ENCODE measurements at regions not wholly inside any gene's neighbourhood (a gene's known extent, or its start where the extent isn't known, plus 50 kb on each side); places are given as distances from the start of the nearest gene placed in this dataset.

DNA sequence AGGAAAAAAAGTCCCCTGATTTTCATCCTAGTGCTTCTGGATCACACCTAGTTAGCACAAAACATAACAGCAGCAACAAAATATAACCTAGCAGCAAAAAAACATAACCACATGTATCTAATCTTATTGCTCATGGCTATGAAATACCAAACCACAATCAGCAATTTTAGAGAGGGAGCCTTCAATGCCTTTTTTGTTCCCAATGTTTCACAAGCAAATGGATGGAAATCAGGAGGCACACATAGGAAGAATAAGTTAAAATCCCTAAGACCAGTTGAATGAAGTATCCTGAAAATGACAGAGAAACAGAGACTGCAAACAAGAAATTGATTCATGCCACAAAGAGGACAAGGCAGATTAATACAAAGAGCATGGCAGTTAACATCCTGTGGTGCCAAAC, 361.6 kb downstream of the GPM6A start:
- TF ChIP-seq, protein P1, sequence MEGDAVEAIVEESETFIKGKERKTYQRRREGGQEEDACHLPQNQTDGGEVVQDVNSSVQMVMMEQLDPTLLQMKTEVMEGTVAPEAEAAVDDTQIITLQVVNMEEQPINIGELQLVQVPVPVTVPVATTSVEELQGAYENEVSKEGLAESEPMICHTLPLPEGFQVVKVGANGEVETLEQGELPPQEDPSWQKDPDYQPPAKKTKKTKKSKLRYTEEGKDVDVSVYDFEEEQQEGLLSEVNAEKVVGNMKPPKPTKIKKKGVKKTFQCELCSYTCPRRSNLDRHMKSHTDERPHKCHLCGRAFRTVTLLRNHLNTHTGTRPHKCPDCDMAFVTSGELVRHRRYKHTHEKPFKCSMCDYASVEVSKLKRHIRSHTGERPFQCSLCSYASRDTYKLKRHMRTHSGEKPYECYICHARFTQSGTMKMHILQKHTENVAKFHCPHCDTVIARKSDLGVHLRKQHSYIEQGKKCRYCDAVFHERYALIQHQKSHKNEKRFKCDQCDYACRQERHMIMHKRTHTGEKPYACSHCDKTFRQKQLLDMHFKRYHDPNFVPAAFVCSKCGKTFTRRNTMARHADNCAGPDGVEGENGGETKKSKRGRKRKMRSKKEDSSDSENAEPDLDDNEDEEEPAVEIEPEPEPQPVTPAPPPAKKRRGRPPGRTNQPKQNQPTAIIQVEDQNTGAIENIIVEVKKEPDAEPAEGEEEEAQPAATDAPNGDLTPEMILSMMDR (conservative IDR thresholded peaks at IDR 0.05), result no peak
- no peak for TF ChIP-seq ZFX (IDR thresholded peaks at IDR 0.05)
